Lower leg skin (tissue), 3 donors: ENCODE measurements at regions not wholly inside any gene's neighbourhood (a gene's known extent, or its start where the extent isn't known, plus 50 kb on each side); places are given as distances from the start of the nearest gene placed in this dataset.

ENCODE experiments used
- POLR2A ChIP-seq, 2 donors: fragments of 450-650 bp; IDR thresholded peaks; one replicate each; pipeline ENCODE4 v1.6.1; 2016 to 2017; ENCODE audit warnings: antibody characterized with exemption in 2 of 2, mild to moderate bottlenecking in 1 of 2, moderate library complexity in 1 of 2
- TF ChIP-seq, protein P1 (sequence below), 3 donors: fragments of 450-650 bp; IDR thresholded peaks; one replicate each; pipeline ENCODE4 v1.5.1; 2016; ENCODE audit warnings: antibody characterized with exemption in 3 of 3, mild to moderate bottlenecking in 3 of 3, moderate library complexity in 2 of 3

- TF ChIP-seq, protein P1, sequence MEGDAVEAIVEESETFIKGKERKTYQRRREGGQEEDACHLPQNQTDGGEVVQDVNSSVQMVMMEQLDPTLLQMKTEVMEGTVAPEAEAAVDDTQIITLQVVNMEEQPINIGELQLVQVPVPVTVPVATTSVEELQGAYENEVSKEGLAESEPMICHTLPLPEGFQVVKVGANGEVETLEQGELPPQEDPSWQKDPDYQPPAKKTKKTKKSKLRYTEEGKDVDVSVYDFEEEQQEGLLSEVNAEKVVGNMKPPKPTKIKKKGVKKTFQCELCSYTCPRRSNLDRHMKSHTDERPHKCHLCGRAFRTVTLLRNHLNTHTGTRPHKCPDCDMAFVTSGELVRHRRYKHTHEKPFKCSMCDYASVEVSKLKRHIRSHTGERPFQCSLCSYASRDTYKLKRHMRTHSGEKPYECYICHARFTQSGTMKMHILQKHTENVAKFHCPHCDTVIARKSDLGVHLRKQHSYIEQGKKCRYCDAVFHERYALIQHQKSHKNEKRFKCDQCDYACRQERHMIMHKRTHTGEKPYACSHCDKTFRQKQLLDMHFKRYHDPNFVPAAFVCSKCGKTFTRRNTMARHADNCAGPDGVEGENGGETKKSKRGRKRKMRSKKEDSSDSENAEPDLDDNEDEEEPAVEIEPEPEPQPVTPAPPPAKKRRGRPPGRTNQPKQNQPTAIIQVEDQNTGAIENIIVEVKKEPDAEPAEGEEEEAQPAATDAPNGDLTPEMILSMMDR (IDR thresholded peaks at IDR 0.05): no peak
- TF ChIP-seq POLR2A (IDR thresholded peaks at IDR 0.05): no peak
These were observed 215.4 kb upstream of the HNRNPA3 start for GRCh38 chr2:176997074-176997791.
